Stimulated activated CD8-positive, alpha-beta memory T cell treated with anti-CD3 and anti-CD28 coated beads, Interleukin-2, amount 100 ng/mL, for 1 hour (primary cell): ENCODE measurements at regions not wholly inside any gene's neighbourhood (a gene's known extent, or its start where the extent isn't known, plus 50 kb on each side); places are given as distances from the start of the nearest gene placed in this dataset.

ENCODE experiments used
- DNase-seq, 2 donors: peaks; one replicate each; pipeline ENCODE4 v3.0.0-alpha.2; 2020; ENCODE audit warnings: low read depth in 2 of 2

GRCh38 chr1:198864695-198865094 lies 225.9 kb downstream of the PTPRC start:
- DNase-seq = no peak

GRCh38 chr1:198865319-198865718 lies 226.5 kb downstream of the PTPRC start:
- DNase-seq = no peak

- DNase-seq = no peak
Measured at GRCh38 chr1:198867182-198867581, 228.3 kb downstream of the PTPRC start.

GRCh38 chr1:198873696-198874230 lies 234.9 kb downstream of the PTPRC start:
- DNase-seq = no peak

- DNase-seq = no peak
Measured at GRCh38 chr1:198876371-198876871, 237.6 kb downstream of the PTPRC start.

- DNase-seq = no peak
Measured at GRCh38 chr1:198878566-198878965, 239.7 kb downstream of the PTPRC start.

- DNase-seq = no peak
Measured at GRCh38 chr1:198879711-198880306, 241.0 kb downstream of the PTPRC start.

GRCh38 chr1:198880397-198880796 lies 241.6 kb downstream of the PTPRC start:
- DNase-seq = no peak

- DNase-seq = no peak
Measured at GRCh38 chr1:198880818-198881597, 242.2 kb downstream of the PTPRC start.

- no peak for DNase-seq
Measured at GRCh38 chr1:198883184-198883583, 244.3 kb downstream of the PTPRC start.

GRCh38 chr1:198887866-198888265 lies 249.0 kb downstream of the PTPRC start:
- DNase-seq = no peak

- no peak for DNase-seq
Measured at GRCh38 chr1:198888379-198888943, 249.6 kb downstream of the PTPRC start.

- no peak for DNase-seq
Measured at GRCh38 chr1:198889101-198889500, 250.3 kb downstream of the PTPRC start.

GRCh38 chr1:198889749-198890148 lies 250.9 kb downstream of the PTPRC start:
- DNase-seq = no peak

- DNase-seq = no peak
Measured at GRCh38 chr1:198890214-198890930, 251.5 kb downstream of the PTPRC start.

GRCh38 chr1:198892065-198892464 lies 253.2 kb downstream of the PTPRC start:
- no peak for DNase-seq

GRCh38 chr1:198893141-198893540 lies 254.3 kb downstream of the PTPRC start:
- no peak for DNase-seq

GRCh38 chr1:198893763-198894444 lies 255.1 kb downstream of the PTPRC start:
- no peak for DNase-seq

- DNase-seq = no peak
Measured at GRCh38 chr1:198901266-198901665, 262.4 kb downstream of the PTPRC start.

- DNase-seq = no peak
Measured at GRCh38 chr1:198902655-198903054, 263.8 kb downstream of the PTPRC start.

GRCh38 chr1:198903203-198903602 lies 264.4 kb downstream of the PTPRC start:
- no peak for DNase-seq
